Vagina (tissue), 2 donors: ENCODE measurements at regions not wholly inside any gene's neighbourhood (a gene's known extent, or its start where the extent isn't known, plus 50 kb on each side); places are given as distances from the start of the nearest gene placed in this dataset.

ENCODE experiments used
- POLR2A ChIP-seq, 2 donors: fragments of 450-650 bp; IDR thresholded peaks; one replicate each; pipeline ENCODE4 v1.6.1; 2017; ENCODE audit warnings: antibody characterized with exemption in 2 of 2, mild to moderate bottlenecking in 2 of 2, moderate library complexity in 2 of 2
- POLR2AphosphoS5 ChIP-seq, 2 donors: sonication (generic); formaldehyde crosslinking; IDR thresholded peaks; one replicate each; pipeline ENCODE4 v1.9.0; 2017; ENCODE audit warnings: antibody characterized with exemption in 2 of 2, mild to moderate bottlenecking in 2 of 2, low read depth in 1 of 2; ENCODE audit not compliant: insufficient read depth in 1 of 2
- TF ChIP-seq, protein P1 (sequence below), 3 experiments: fragments of 450-650 bp in 2 of 3; fragments of 200-600 bp in 1 of 3; sonication (generic) in 1 of 3; IDR thresholded peaks; one replicate each; pipeline ENCODE4 v1.5.1; 2017 to 2019; ENCODE audit warnings: antibody characterized with exemption in 3 of 3, mild to moderate bottlenecking in 2 of 3, moderate library complexity in 2 of 3

DNA sequence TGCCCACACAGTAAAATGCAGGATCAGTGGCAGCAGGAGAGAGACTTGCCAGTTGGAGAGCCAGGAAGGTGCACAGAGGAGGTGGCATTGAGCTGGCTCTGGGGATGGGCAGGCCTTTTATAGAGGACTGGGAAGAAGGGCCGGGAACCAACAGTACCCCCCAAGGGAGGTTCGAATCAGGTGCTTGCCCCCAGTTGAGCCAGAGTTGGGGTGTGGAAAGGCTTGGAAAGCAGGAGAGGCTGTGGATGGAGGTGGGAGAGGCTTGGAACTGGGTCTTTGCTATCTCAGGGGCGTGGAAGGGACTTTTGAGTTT is 107.6 kb downstream of the KLF13 start:
- TF ChIP-seq, protein P1, sequence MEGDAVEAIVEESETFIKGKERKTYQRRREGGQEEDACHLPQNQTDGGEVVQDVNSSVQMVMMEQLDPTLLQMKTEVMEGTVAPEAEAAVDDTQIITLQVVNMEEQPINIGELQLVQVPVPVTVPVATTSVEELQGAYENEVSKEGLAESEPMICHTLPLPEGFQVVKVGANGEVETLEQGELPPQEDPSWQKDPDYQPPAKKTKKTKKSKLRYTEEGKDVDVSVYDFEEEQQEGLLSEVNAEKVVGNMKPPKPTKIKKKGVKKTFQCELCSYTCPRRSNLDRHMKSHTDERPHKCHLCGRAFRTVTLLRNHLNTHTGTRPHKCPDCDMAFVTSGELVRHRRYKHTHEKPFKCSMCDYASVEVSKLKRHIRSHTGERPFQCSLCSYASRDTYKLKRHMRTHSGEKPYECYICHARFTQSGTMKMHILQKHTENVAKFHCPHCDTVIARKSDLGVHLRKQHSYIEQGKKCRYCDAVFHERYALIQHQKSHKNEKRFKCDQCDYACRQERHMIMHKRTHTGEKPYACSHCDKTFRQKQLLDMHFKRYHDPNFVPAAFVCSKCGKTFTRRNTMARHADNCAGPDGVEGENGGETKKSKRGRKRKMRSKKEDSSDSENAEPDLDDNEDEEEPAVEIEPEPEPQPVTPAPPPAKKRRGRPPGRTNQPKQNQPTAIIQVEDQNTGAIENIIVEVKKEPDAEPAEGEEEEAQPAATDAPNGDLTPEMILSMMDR (IDR thresholded peaks at IDR 0.05) = no peak
- TF ChIP-seq POLR2AphosphoS5 (IDR thresholded peaks at IDR 0.05; ENCODE audit: insufficient read depth in 1 of 2, low read depth in 1 of 2) (no peak), POLR2A (IDR thresholded peaks at IDR 0.05) (no peak)
